ENCODE measurements at regions not wholly inside any gene's neighbourhood (a gene's known extent, or its start where the extent isn't known, plus 50 kb on each side); places are given as distances from the start of the nearest gene placed in this dataset.
"Not testable (repeated sequence)": the region's sequence is repeated elsewhere in the genome, so short reads cannot be mapped to it uniquely, and the experiment has no call there.

DNA sequence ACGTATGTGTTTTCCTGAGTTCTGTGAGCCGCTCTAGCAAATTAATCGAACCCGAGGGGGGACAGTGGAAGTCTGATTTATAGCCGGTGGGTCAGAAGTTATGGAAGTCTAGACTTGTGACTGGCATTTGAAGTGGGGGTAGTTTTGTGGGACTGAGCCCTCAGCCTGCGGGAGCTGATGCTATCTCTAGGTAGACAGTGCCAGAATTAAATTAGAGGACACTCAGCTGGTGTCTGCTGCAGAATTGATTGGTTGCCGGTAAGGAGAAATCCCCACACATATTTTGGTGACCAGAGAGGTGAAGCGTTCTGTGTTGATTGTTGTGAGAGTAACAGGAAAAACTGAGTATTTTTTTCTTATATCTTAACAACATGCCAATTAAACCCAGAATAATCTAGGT lies 143.8 kb upstream of the ADCY1 start:
- H3K4me1 ChIP-seq: no peaks in the 10 kb centered on the region
- TF ChIP-seq CTCF (IDR thresholded peaks at IDR 0.05) (no peak), POLR2A (IDR thresholded peaks at IDR 0.05) (no peak)
- no peak for DNase-seq
- H3K9me3 ChIP-seq: no peaks in the 10 kb centered on the region
- H3K27me3 ChIP-seq: no peaks in the 10 kb centered on the region
- H3K36me3 ChIP-seq: no peaks in the 10 kb centered on the region
- no peak overlapping the region for H3K27ac ChIP-seq
- H3K4me3 ChIP-seq: no peak overlapping the region
- intact Hi-C loops (cut with DNase I; ENCODE audit: low total_unique reads): no loop called here

- Histone ChIP-seq H3K27me3 (no peaks in the 10 kb centered on the region), H3K9me3 (no peaks in the 10 kb centered on the region), H3K4me3 (no peak overlapping the region), H3K36me3 (no peaks in the 10 kb centered on the region), H3K27ac (no peak overlapping the region), H3K4me1 (no peaks in the 10 kb centered on the region)
- no peak for DNase-seq
- intact Hi-C loops (cut with DNase I; ENCODE audit: low total_unique reads): no loop called here
- TF ChIP-seq CTCF (IDR thresholded peaks at IDR 0.05) (no peak), POLR2A (IDR thresholded peaks at IDR 0.05) (no peak)
Observed at GRCh38 chr7:45434167-45434784, 139.9 kb upstream of the ADCY1 start.

DNA sequence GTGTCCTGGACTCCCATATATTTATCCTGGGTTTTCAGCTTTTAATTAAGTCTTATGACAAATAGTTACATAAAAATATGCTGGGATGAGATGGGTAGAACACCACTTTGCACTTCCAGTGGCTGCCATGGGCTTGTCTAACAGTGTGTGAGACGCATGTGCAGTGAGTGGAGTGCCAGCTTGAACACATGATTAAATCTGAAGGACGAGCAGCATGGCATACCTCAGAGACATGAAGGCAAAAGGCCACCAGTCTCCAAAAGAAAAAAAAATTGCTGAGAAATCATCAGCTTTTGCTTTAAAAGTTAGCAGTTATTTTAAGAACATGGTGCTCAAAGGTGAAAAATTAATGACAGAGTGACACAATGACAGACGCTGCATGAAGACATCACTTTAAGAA lies 139.0 kb upstream of the ADCY1 start:
- H3K4me3 ChIP-seq: no peak overlapping the region
- intact Hi-C loops (cut with DNase I; ENCODE audit: low total_unique reads): no loop called here
- TF ChIP-seq CTCF (IDR thresholded peaks at IDR 0.05) (no peak), POLR2A (IDR thresholded peaks at IDR 0.05) (no peak)

GRCh38 chr7:45435846-45436245 lies 138.3 kb upstream of the ADCY1 start:
- H3K36me3 ChIP-seq: no peaks in the 10 kb centered on the region
- H3K27ac ChIP-seq: no peak overlapping the region
- no peak for TF ChIP-seq POLR2A (IDR thresholded peaks at IDR 0.05)
- intact Hi-C loops (cut with DNase I; ENCODE audit: low total_unique reads): no loop called here
- H3K9me3 ChIP-seq: no peaks in the 10 kb centered on the region
- H3K27me3 ChIP-seq: no peaks in the 10 kb centered on the region
- no peak for DNase-seq
- H3K4me1 ChIP-seq: no peaks in the 10 kb centered on the region
- H3K4me3 ChIP-seq: no peak overlapping the region

More for the DNA sequence above, 139.0 kb upstream of the ADCY1 start:
- H3K9me3 ChIP-seq: no peaks in the 10 kb centered on the region
- H3K4me1 ChIP-seq: no peaks in the 10 kb centered on the region
- no peaks in the 10 kb centered on the region for H3K36me3 ChIP-seq
- no peak overlapping the region for H3K27ac ChIP-seq
- no peaks in the 10 kb centered on the region for H3K27me3 ChIP-seq
- no peak for DNase-seq

DNA sequence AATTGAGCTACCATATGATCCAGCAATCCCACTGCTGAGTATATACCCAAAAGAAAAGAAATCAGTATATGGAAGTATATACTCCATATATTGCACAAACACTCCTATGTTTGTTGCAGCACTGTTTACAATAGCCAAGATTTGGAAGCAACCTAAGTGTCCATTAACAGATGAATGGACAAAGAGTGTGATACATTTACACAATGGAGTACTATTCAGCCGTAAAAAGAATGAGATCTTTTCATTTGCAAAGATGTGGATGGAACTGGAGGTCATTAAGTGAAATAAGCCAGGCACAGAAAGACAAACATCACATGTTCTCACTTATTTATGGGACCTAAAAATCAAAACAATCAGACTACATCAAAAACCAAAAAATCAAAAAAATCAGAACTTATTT lies 133.4 kb upstream of the ADCY1 start:
- H3K4me1 ChIP-seq; H3K9me3 ChIP-seq; H3K36me3 ChIP-seq; H3K27ac ChIP-seq; intact Hi-C loops (cut with DNase I; ENCODE audit: low total_unique reads); H3K27me3 ChIP-seq; H3K4me3 ChIP-seq; DNase-seq: not testable (repeated sequence)

DNA sequence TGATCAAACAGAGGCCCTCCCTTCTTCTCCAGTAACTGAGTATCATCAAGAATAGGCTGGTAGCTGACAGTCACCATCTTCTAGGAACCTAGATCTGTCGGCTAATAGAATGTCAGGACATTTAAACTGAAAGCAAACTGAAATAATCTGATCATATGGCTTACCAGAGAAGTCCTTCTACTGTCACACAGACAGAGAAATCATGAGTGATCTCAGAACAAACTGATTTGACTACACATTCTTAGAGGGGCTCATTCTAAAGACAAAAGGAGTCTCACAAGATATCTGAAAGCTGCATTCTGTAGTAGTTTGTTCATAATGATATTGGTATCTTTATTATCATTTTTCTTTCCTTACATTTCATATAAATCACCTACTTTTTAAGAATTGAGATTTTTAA lies 130.9 kb upstream of the ADCY1 start:
- intact Hi-C loops (cut with DNase I; ENCODE audit: low total_unique reads): no loop called here
- Histone ChIP-seq H3K27me3 (no peaks in the 10 kb centered on the region), H3K36me3 (no peaks in the 10 kb centered on the region), H3K4me1 (no peaks in the 10 kb centered on the region), H3K9me3 (no peaks in the 10 kb centered on the region), H3K4me3 (no peak overlapping the region), H3K27ac (no peak overlapping the region)
- TF ChIP-seq POLR2A (IDR thresholded peaks at IDR 0.05) (no peak), CTCF (IDR thresholded peaks at IDR 0.05) (no peak)
- DNase-seq: no peak

Measured in uterus (tissue), 3 donors.